22Rv1 (cell line): ENCODE measurements at regions not wholly inside any gene's neighbourhood (a gene's known extent, or its start where the extent isn't known, plus 50 kb on each side); places are given as distances from the start of the nearest gene placed in this dataset.

Experiments used
- CTCF ChIP-seq: fragments of 450-650 bp; IDR thresholded peaks from 2 replicates; pipeline ENCODE4 v1.5.1; 2017; ENCODE audit warnings: mild to moderate bottlenecking
- ZFX ChIP-seq: fragments of 450-650 bp; IDR thresholded peaks from 2 replicates; pipeline ENCODE4 v1.6.1; 2017; ENCODE audit warnings: antibody characterized with exemption, borderline replicate concordance

GRCh38 chr10:3836222-3836820, 51.3 kb upstream of the KLF6 start:
- no peak for TF ChIP-seq CTCF
- no peak for TF ChIP-seq ZFX
